ENCODE measurements at regions not wholly inside any gene's neighbourhood (a gene's known extent, or its start where the extent isn't known, plus 50 kb on each side); places are given as distances from the start of the nearest gene placed in this dataset.

DNA sequence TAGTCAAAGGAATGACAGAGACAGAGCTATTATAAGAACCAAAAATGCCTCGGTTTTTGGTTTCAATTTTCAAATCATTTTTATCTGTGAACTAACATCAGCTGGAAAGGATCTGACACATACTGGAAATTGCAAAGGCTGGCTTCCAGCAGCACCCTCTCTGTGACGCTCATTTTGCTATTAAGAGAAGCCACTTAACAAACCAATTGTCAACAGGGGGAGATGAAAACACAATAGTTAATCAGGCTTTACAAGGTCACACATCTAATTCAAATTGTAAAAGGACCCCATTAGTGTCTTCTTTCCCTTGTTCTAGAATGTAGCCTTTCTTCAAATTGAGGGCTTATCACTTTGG lies 160.5 kb downstream of the TFAP2B start:
- BruUV-seq (replicated peaks) = no TSS peak
- H3K79me2 ChIP-seq (ENCODE audit: low read depth) = no peaks in the 10 kb centered on the region
- H2AFZ ChIP-seq = no peak overlapping the region
- H3K9me3 ChIP-seq (ENCODE audit: insufficient read depth, low read depth) = no peaks in the 10 kb centered on the region
- DNase-seq = no peak
- intact Hi-C loops (cut with micrococcal nuclease; ENCODE audit: unreplicated experiment) = no loop called here
- H3F3A ChIP-seq (ENCODE audit: insufficient read depth, low read depth) = no peaks in the 10 kb centered on the region
- TF ChIP-seq EZH2 (IDR thresholded peaks at IDR 0.05; ENCODE audit: low read depth) = no peak
- TF ChIP-seq, protein P1, sequence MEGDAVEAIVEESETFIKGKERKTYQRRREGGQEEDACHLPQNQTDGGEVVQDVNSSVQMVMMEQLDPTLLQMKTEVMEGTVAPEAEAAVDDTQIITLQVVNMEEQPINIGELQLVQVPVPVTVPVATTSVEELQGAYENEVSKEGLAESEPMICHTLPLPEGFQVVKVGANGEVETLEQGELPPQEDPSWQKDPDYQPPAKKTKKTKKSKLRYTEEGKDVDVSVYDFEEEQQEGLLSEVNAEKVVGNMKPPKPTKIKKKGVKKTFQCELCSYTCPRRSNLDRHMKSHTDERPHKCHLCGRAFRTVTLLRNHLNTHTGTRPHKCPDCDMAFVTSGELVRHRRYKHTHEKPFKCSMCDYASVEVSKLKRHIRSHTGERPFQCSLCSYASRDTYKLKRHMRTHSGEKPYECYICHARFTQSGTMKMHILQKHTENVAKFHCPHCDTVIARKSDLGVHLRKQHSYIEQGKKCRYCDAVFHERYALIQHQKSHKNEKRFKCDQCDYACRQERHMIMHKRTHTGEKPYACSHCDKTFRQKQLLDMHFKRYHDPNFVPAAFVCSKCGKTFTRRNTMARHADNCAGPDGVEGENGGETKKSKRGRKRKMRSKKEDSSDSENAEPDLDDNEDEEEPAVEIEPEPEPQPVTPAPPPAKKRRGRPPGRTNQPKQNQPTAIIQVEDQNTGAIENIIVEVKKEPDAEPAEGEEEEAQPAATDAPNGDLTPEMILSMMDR (conservative IDR thresholded peaks at IDR 0.05) = no peak
- POLR2A ChIA-PET (ENCODE audit: unreplicated experiment) = no interaction called here
- H4K20me1 ChIP-seq (ENCODE audit: insufficient read depth) = no peaks in the 10 kb centered on the region
- H3K4me3 ChIP-seq = no peak overlapping the region
- no peaks in the 10 kb centered on the region for H3K9me2 ChIP-seq (ENCODE audit: insufficient read depth)
- no peaks in the 10 kb centered on the region for H3K4me1 ChIP-seq (replicated peaks; ENCODE audit: insufficient read depth)
- H3K27me3 ChIP-seq (ENCODE audit: insufficient read depth, low read depth) = no peaks in the 10 kb centered on the region
- H3K27ac ChIP-seq = no peak overlapping the region
- H3K4me2 ChIP-seq = no peak overlapping the region
- CTCF ChIA-PET = no interaction called here
- H3K36me3 ChIP-seq (ENCODE audit: low read depth) = no peaks in the 10 kb centered on the region

DNA sequence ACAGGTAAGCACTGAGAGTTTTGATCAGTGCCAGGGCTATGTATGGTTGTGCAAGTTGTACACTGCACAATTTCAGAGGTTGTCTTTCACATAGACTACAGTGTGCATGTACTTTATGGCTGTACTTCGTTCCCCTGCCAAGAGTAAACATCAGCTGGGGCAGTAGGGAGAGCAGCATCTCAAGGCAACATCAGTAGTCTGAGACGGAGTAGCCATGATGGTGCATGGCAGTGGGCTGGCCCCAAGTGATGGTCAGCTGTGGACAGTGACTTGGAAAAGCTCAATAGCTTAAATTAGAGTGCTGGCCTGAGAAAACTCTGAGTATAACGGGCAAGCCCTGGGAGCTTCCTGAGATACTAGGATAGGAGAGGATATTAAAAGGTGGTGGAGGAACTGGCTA lies 165.5 kb downstream of the TFAP2B start:
- Histone ChIP-seq H3K4me1 (replicated peaks; ENCODE audit: insufficient read depth) (no peaks in the 10 kb centered on the region), H4K20me1 (ENCODE audit: insufficient read depth) (no peaks in the 10 kb centered on the region), H3F3A (ENCODE audit: insufficient read depth, low read depth) (no peaks in the 10 kb centered on the region), H3K79me2 (ENCODE audit: low read depth) (no peaks in the 10 kb centered on the region), H3K27me3 (ENCODE audit: insufficient read depth, low read depth) (no peaks in the 10 kb centered on the region), H3K36me3 (ENCODE audit: low read depth) (no peaks in the 10 kb centered on the region), H3K4me2 (no peak overlapping the region), H3K9me2 (ENCODE audit: insufficient read depth) (no peaks in the 10 kb centered on the region), H3K27ac (no peak overlapping the region), H2AFZ (no peak overlapping the region), H3K4me3 (no peak overlapping the region), H3K9me3 (ENCODE audit: insufficient read depth, low read depth) (no peaks in the 10 kb centered on the region)
- TF ChIP-seq, protein P1 (conservative IDR thresholded peaks at IDR 0.05) = no peak
- no peak for TF ChIP-seq EZH2 (IDR thresholded peaks at IDR 0.05; ENCODE audit: low read depth)
- CTCF ChIA-PET = no interaction called here
- POLR2A ChIA-PET (ENCODE audit: unreplicated experiment) = no interaction called here
- no TSS peak for BruUV-seq (replicated peaks)
- DNase-seq = no peak
- intact Hi-C loops (cut with micrococcal nuclease; ENCODE audit: unreplicated experiment) = no loop called here

DNA sequence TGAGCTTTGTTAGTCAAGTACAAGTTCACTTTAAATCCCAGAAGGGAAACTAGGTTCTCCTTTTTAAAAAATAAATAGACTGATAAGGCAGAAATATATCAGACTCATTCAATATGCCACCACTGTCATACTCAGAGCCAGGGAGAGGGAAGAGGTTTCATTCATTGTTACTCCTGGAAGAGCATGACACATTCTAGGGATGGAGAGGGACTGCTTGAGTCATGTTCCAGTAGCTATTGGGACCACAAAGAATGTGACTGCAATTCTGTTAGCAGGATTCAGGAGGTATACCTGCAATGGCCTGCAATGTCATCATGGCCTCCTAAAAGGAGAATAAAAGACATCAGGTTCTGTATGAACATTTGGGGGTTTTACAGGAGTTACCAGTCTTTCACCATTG lies 167.6 kb downstream of the TFAP2B start:
- intact Hi-C loops (cut with micrococcal nuclease; ENCODE audit: unreplicated experiment) = no loop called here
- CTCF ChIA-PET = no interaction called here
- no peaks in the 10 kb centered on the region for H3K27me3 ChIP-seq (ENCODE audit: insufficient read depth, low read depth)

More for the DNA sequence above, 167.6 kb downstream of the TFAP2B start:
- Histone ChIP-seq H3K9me2 (ENCODE audit: insufficient read depth) (no peaks in the 10 kb centered on the region), H2AFZ (no peak overlapping the region), H3K4me3 (no peak overlapping the region), H3K36me3 (ENCODE audit: low read depth) (no peaks in the 10 kb centered on the region), H4K20me1 (ENCODE audit: insufficient read depth) (no peaks in the 10 kb centered on the region), H3K79me2 (ENCODE audit: low read depth) (no peaks in the 10 kb centered on the region), H3K9me3 (ENCODE audit: insufficient read depth, low read depth) (no peaks in the 10 kb centered on the region), H3K4me2 (no peak overlapping the region), H3F3A (ENCODE audit: insufficient read depth, low read depth) (no peaks in the 10 kb centered on the region), H3K27ac (no peak overlapping the region), H3K4me1 (replicated peaks; ENCODE audit: insufficient read depth) (no peaks in the 10 kb centered on the region)
- BruUV-seq (replicated peaks) = no TSS peak
- TF ChIP-seq, protein P1 (conservative IDR thresholded peaks at IDR 0.05) = no peak
- no peak for TF ChIP-seq EZH2 (IDR thresholded peaks at IDR 0.05; ENCODE audit: low read depth)
- POLR2A ChIA-PET (ENCODE audit: unreplicated experiment) = no interaction called here
- DNase-seq = no peak
